Coronary artery (tissue), 2 donors: ENCODE measurements at regions not wholly inside any gene's neighbourhood (a gene's known extent, or its start where the extent isn't known, plus 50 kb on each side); places are given as distances from the start of the nearest gene placed in this dataset.

Experiments
- DNase-seq: peaks from one replicate; pipeline ENCODE4 v3.0.0-alpha.2; 2017; ENCODE audit warnings: low spot score
- H3K27ac ChIP-seq, 2 donors: fragments of 200-600 bp; sonication (generic); one replicate each; pipeline ENCODE4 v1.5.1; 2016 to 2019
- H3K4me3 ChIP-seq: fragments of 200-600 bp; sonication (generic); 2 replicates; pipeline ENCODE4 v1.5.1; 2016; ENCODE audit warnings: mild to moderate bottlenecking, moderate library complexity
- CTCF ChIP-seq: fragments of 200-600 bp; sonication (generic); IDR thresholded peaks from one replicate; pipeline ENCODE4 v1.5.1; 2019; ENCODE audit warnings: antibody characterized with exemption

- DNase-seq, result no peak
- TF ChIP-seq CTCF, result no peak
- Histone ChIP-seq H3K27ac (no peak overlapping the region), H3K4me3 (no peak overlapping the region)
These were observed 157.0 kb upstream of the FAM83B start for GRCh38 chr6:54689620-54690019.

- Histone ChIP-seq H3K4me3 (no peak overlapping the region), H3K27ac (no peak overlapping the region)
- no peak for TF ChIP-seq CTCF
- no peak for DNase-seq
These were observed 156.0 kb upstream of the FAM83B start for GRCh38 chr6:54690596-54690995.

GRCh38 chr6:54694928-54695532 lies 151.5 kb upstream of the FAM83B start:
- Histone ChIP-seq H3K4me3 (no peak overlapping the region), H3K27ac (no peak overlapping the region)
- TF ChIP-seq CTCF, result no peak
- DNase-seq, result no peak

- H3K4me3 ChIP-seq, result no peak overlapping the region
- H3K27ac ChIP-seq, result no peak overlapping the region
- no peak for DNase-seq
- no peak for TF ChIP-seq CTCF
These were observed 150.8 kb upstream of the FAM83B start for GRCh38 chr6:54695815-54696214.

GRCh38 chr6:54697424-54697823 lies 149.1 kb upstream of the FAM83B start:
- TF ChIP-seq CTCF, result no peak
- no peak for DNase-seq
- no peak overlapping the region for H3K4me3 ChIP-seq
- H3K27ac ChIP-seq, result no peak overlapping the region

GRCh38 chr6:54698974-54699373 lies 147.6 kb upstream of the FAM83B start:
- no peak for TF ChIP-seq CTCF
- Histone ChIP-seq H3K27ac (no peak overlapping the region), H3K4me3 (no peak overlapping the region)
- no peak for DNase-seq

- no peak for DNase-seq
- no peak for TF ChIP-seq CTCF
These were observed 146.4 kb upstream of the FAM83B start for GRCh38 chr6:54700158-54700557.

More at GRCh38 chr6:54700158-54700557, 146.4 kb upstream of the FAM83B start:
- Histone ChIP-seq H3K4me3 (no peak overlapping the region), H3K27ac (no peak overlapping the region)
